Left renal pelvis (tissue), 4 donors: ENCODE measurements at regions not wholly inside any gene's neighbourhood (a gene's known extent, or its start where the extent isn't known, plus 50 kb on each side); places are given as distances from the start of the nearest gene placed in this dataset.

Experiments used
- DNase-seq, 4 donors: peaks; one replicate each; pipeline ENCODE4 v3.0.0-alpha.2; 2013; ENCODE audit warnings: low read depth in 4 of 4, low spot score in 3 of 4

DNA sequence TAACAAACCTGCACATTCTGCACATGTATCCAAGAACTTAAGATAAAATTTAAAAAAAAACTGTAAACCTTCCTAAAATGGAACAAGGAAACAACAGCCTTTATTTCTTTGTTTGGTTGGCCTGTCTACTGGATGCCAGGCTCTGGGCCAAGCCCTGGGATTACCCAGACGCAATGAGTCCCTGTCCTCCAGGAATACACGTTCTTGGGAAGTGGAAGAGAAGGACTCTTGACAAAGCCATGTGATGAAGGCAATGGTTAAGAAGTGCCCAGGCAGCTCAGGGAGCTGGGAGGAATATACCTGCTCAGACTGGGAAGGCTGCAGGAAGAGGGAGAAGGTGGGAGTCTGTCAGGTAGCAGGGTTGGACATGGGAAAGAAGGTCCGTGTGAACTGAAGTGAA, 115.4 kb downstream of the AXIN2 start:
- DNase-seq, result no peak

DNA sequence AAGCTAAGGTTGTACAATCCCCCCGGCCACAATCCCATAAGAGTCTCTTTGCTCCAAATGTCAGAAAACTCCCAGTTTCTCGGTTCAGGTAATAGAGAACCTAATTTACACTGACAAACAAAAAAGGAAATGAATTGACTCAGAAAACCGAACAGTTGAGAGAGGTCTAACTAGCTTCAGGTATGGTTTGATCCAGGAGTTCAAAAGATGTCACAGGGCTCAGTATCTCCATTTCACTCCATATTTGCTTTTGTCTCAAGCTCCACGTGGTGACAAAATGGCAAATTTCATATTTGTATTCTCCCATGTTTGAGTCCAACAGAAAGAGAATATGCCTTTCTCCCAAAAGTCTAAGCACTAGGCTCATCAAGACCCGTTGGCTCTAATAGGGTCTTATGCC, 117.4 kb downstream of the AXIN2 start:
- no peak for DNase-seq

DNA sequence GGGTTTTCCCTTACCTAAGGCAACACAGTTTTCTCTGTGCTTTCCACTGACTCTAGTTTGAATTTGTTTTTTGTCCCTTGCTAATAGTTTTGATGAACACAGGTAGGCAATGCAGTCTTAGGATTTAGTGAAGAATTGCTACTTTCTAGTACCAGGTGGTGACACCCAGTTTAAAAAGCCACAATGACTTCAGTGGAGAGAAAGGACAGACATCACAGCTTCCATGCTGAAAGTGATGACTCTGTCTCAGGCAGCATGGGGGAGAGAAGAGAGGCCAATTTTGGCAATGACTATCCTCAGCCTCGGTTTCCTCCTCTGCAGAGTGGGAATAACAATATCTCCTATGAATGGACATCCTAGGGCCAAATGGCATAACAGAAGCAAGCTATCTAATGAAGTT, 118.8 kb downstream of the AXIN2 start:
- DNase-seq, result no peak

DNA sequence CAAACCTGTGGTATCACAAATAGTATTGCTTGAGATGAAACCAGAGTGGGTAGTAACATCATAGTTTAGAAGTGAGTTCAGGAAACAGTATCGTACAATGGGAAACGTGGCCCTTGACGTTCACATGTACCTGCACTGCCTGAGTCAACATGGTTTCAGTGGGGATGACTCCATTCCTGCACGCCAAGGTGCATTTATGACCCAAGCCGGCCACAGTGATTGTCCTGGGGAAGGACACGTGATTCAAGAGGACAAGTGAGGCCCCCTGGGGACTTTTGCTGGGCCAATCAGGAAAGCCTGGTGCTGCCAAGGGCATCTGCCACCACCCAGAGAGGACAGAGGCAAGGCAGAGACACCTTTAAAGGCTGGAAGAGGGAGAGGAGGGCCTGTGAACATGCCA, 119.2 kb downstream of the AXIN2 start:
- DNase-seq, result no peak

- no peak for DNase-seq
These were observed 120.3 kb downstream of the AXIN2 start for GRCh38 chr17:65441053-65441605.

GRCh38 chr17:65438708-65439294, 122.6 kb downstream of the AXIN2 start:
- no peak for DNase-seq

- no peak for DNase-seq
These were observed 123.3 kb downstream of the AXIN2 start for GRCh38 chr17:65438173-65438572.

- no peak for DNase-seq
These were observed 124.6 kb downstream of the AXIN2 start for GRCh38 chr17:65436871-65437270.

- DNase-seq, result no peak
These were observed 126.6 kb downstream of the AXIN2 start for GRCh38 chr17:65434878-65435277.

GRCh38 chr17:65434251-65434650, 127.2 kb downstream of the AXIN2 start:
- no peak for DNase-seq

GRCh38 chr17:65433592-65433991, 127.9 kb downstream of the AXIN2 start:
- no peak for DNase-seq

DNA sequence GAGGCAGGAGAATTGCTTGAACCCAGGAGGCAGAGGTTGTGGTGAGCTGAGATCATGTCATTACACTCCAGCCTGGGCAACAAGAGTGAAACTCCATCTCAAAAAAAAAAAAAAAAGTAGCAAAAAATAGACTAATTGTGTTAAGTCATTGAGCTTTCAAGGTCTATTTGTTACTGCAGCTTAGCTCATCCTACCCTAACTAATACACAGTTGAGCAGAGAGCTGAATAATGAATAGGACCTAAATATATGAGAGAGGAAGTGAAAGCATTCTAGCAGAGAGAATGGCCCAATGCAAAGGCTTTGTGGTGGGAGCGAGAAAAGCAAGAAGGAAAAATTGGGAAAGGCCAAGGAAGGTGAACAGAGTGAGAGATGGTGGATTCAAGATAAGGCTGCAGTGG, 128.3 kb downstream of the AXIN2 start:
- no peak for DNase-seq

DNA sequence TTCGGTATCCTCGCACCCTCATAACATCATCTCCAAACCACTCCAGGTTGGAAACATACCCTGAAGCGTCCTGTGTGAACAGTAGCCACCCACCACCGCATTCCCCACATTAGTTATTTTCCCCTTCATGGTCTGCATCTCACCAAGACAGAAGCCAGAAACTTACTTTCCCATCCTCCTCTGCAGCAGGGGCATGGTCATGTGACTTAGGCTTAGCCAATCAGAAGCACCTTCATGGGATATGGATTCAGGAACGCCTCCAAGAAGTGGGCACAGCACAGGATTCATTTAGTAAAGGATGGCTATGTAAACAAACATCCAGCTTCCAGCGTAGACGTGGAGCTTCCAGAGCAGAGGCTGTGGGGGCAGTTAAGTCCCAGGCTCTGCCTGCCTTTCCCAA, 130.3 kb downstream of the AXIN2 start:
- DNase-seq, result no peak

DNA sequence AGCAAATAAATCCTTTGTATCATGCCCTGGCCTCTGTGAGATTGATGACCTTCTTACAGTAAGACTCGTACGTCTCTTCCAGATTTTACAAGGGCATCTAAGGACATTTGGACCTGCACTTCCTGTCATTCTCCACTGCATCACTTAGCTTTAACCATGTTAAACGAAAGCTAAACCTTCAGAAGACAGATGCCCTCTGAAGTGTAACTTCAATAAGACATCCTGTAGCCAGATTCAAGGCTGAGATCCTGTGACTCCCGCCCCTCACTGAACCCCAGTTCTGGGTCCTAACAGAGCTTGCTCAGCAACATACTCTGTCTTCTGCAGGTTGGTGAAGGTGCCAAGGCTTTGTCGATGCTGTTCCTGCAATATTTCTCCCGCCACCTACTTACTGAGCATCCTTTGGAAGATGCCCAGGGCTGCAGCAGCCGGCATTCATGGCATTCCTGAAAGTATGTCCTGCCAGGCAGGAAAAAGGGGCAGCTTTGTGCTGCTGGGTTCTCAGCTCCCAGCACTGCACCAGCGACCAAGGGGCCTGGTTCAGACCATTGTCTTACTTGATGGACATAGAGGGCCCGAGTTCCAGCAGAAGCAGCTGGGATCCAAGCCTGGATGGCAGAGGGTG, 131.1 kb downstream of the AXIN2 start:
- DNase-seq, result no peak

DNA sequence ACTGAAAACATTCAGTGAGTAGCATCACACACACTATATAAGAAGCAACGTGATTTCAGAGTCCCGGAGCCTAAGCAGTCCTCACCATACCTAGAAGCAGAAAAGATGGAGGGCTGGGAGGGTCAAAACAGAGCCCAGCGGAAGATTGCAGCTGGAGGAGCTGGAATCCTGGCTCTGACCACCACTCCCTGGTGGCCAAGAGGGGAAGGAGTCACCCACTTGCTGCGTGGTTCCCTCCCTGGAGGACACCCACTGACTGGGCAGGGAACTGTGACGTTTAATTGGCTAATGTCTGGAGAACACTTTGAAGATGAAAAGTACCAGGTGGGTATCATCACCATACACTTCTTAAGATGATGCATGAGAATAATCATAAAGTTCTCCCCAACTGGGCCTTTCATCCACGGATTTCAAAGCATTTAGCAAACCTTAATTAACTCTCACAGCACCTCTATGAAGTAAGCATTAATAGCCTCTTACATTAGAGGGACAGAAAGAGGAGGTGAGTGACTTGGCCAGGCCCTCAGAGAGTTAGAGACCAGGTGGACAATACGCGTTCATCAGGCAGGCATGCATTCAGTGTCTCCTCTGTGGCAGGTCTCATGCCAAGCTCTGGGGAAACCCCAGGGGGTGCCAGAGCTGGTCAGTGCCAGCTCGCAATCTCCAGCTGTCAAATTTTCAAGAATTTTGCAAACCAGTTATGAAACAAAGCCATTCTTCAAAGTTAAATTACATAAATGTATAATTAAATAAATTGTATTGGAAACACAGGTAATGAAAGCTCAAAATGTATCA, 137.9 kb downstream of the AXIN2 start:
- no peak for DNase-seq

GRCh38 chr17:65418622-65419021, 142.8 kb downstream of the AXIN2 start:
- DNase-seq, result no peak

GRCh38 chr17:65417406-65418221, 143.8 kb downstream of the AXIN2 start:
- no peak for DNase-seq

GRCh38 chr17:65415991-65416390, 145.5 kb downstream of the AXIN2 start:
- DNase-seq, result no peak

GRCh38 chr17:65413390-65413789, 148.1 kb downstream of the AXIN2 start:
- no peak for DNase-seq

DNA sequence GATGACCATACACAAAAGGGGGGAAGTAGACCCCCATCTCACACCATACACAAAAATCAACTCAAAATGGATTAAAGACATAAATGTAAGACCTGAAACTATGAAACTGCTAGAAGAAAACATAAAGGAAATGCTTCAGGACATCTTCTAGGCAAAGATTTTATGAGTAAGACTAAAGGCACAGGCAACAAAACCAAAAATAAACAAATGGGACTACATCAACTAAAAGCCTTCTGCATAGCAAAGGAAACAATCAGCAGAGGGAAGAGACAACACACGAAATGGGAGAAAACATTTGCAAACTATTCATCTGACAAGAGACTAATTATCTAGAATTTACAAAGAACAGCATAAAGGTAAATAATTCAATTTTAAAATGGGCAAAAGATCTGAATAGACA, 152.1 kb downstream of the AXIN2 start:
- DNase-seq, result no peak

- DNase-seq, result no peak
These were observed 153.4 kb downstream of the AXIN2 start for GRCh38 chr17:65408050-65408449.
